DND-41 (cell line): ENCODE measurements at regions not wholly inside any gene's neighbourhood (a gene's known extent, or its start where the extent isn't known, plus 50 kb on each side); places are given as distances from the start of the nearest gene placed in this dataset.

Experiments used
- ATAC-seq: fragments of 200-7000 bp; cut with Tn5 transposase; 3 replicates; pipeline ENCODE4 v1.9.1; 2021; ENCODE audit warnings: low read depth; ENCODE audit not compliant: insufficient read depth
- DNase-seq: peaks from one replicate; pipeline ENCODE4 v3.0.0-alpha.2; 2020
- H2AFZ ChIP-seq: 2 replicates; pipeline ENCODE4 v1.6.0; 2012; ENCODE audit warnings: low read depth, low read length
- H3K27ac ChIP-seq: 2 replicates; pipeline ENCODE4 v1.5.1; 2012; ENCODE audit warnings: low read length, inconsistent platforms
- H3K27me3 ChIP-seq: fragments of 200-600 bp; sonication (generic); 2 replicates; pipeline ENCODE4 v1.6.0; 2012; ENCODE audit warnings: low read length, mild to moderate bottlenecking, inconsistent platforms; ENCODE audit not compliant: insufficient read depth, poor library complexity
- H3K36me3 ChIP-seq: 2 replicates; pipeline ENCODE4 v1.5.1; 2012; ENCODE audit warnings: low read length, inconsistent platforms; ENCODE audit not compliant: insufficient read depth
- H3K4me1 ChIP-seq: 2 replicates; pipeline ENCODE4 v1.5.1; 2012; ENCODE audit warnings: mild to moderate bottlenecking, low read length; ENCODE audit not compliant: insufficient read depth
- H3K4me2 ChIP-seq: 2 replicates; pipeline ENCODE4 v1.6.0; 2012; ENCODE audit warnings: mild to moderate bottlenecking, moderate library complexity, low read length, inconsistent platforms; ENCODE audit not compliant: insufficient read depth
- H3K4me3 ChIP-seq, 2 experiments: fragments of 200-600 bp in 1 of 2; shearing (Covaris generic) in 1 of 2; 2 replicates each; pipeline ENCODE4 v1.5.1; 2012 to 2016; ENCODE audit warnings: inconsistent platforms in 2 of 2, low read length in 2 of 2, mild to moderate bottlenecking in 2 of 2, low read depth in 1 of 2, moderate library complexity in 1 of 2
- H3K79me2 ChIP-seq: 2 replicates; pipeline ENCODE4 v1.6.0; 2012; ENCODE audit warnings: low read length, inconsistent platforms; ENCODE audit not compliant: insufficient read depth
- H3K9ac ChIP-seq: 2 replicates; pipeline ENCODE4 v1.6.0; 2012; ENCODE audit warnings: low read depth, mild to moderate bottlenecking, inconsistent platforms, low read length, moderate library complexity
- H3K9me3 ChIP-seq: 2 replicates; pipeline ENCODE4 v1.5.1; 2012; ENCODE audit warnings: low read length, moderate library complexity, mild to moderate bottlenecking, inconsistent platforms; ENCODE audit not compliant: insufficient read depth, severe bottlenecking
- H4K20me1 ChIP-seq: 2 replicates; pipeline ENCODE4 v1.6.0; 2012; ENCODE audit warnings: low read length; ENCODE audit not compliant: insufficient read depth
- CTCF ChIP-seq: IDR thresholded peaks from 2 replicates; pipeline ENCODE4 v1.5.1; 2012; ENCODE audit warnings: borderline replicate concordance, low read length, moderate library complexity, mild to moderate bottlenecking; ENCODE audit not compliant: poor library complexity, severe bottlenecking; ENCODE audit errors: extremely low read depth
- EZH2 ChIP-seq: IDR thresholded peaks from 3 replicates; pipeline ENCODE4 v1.6.1; 2012; ENCODE audit warnings: borderline replicate concordance, low read depth, mild to moderate bottlenecking, moderate library complexity, low read length, inconsistent platforms; ENCODE audit not compliant: severe bottlenecking

- H3K27ac ChIP-seq, result no peak overlapping the region
- H3K9me3 ChIP-seq, result no peaks in the 10 kb centered on the region
- no peaks in the 10 kb centered on the region for H3K79me2 ChIP-seq
- H3K36me3 ChIP-seq, result no peaks in the 10 kb centered on the region
- TF ChIP-seq EZH2, result no peak
- TF ChIP-seq CTCF, result no peak
- H3K27me3 ChIP-seq, result no peaks in the 10 kb centered on the region
- no peak overlapping the region for H2AFZ ChIP-seq
- H3K4me2 ChIP-seq, result no peak overlapping the region
- H4K20me1 ChIP-seq, result no peaks in the 10 kb centered on the region
- H3K9ac ChIP-seq, result no peak overlapping the region
- DNase-seq (no peak), ATAC-seq (no peak)
- no peaks in the 10 kb centered on the region for H3K4me1 ChIP-seq
- H3K4me3 ChIP-seq, result no peak overlapping the region
These were observed 159.2 kb upstream of the RAI14 start for GRCh38 chr5:34496701-34497469.

GRCh38 chr5:34497470-34497808 lies 158.7 kb upstream of the RAI14 start:
- Histone ChIP-seq H3K9ac (no peak overlapping the region), H3K36me3 (no peaks in the 10 kb centered on the region), H3K4me2 (no peak overlapping the region), H2AFZ (no peak overlapping the region), H3K79me2 (no peaks in the 10 kb centered on the region), H3K9me3 (no peaks in the 10 kb centered on the region), H3K4me3 (no peak overlapping the region), H3K4me1 (no peaks in the 10 kb centered on the region), H3K27ac (no peak overlapping the region), H4K20me1 (no peaks in the 10 kb centered on the region), H3K27me3 (no peaks in the 10 kb centered on the region)
- no peak for ATAC-seq
- TF ChIP-seq CTCF, result no peak
- no peak for TF ChIP-seq EZH2
- no peak for DNase-seq

GRCh38 chr5:34498572-34498971 lies 157.6 kb upstream of the RAI14 start:
- Histone ChIP-seq H3K9me3 (no peaks in the 10 kb centered on the region), H3K4me2 (no peak overlapping the region), H3K36me3 (no peaks in the 10 kb centered on the region), H3K79me2 (no peaks in the 10 kb centered on the region), H2AFZ (peak overlapping the region; percentile 25; the same call in 1 of the 2 replicates), H3K27me3 (no peaks in the 10 kb centered on the region), H3K9ac (no peak overlapping the region), H3K4me3 (no peak overlapping the region), H4K20me1 (no peaks in the 10 kb centered on the region), H3K4me1 (no peaks in the 10 kb centered on the region), H3K27ac (no peak overlapping the region)
- TF ChIP-seq EZH2 (no peak), CTCF (no peak)
- DNase-seq (no peak), ATAC-seq (no peak)
